Coronary artery (tissue), 2 donors: ENCODE measurements at regions not wholly inside any gene's neighbourhood (a gene's known extent, or its start where the extent isn't known, plus 50 kb on each side); places are given as distances from the start of the nearest gene placed in this dataset.

Experiments used
- DNase-seq: peaks from one replicate; pipeline ENCODE4 v3.0.0-alpha.2; 2017; ENCODE audit warnings: low spot score
- H3K27ac ChIP-seq, 2 donors: fragments of 200-600 bp; sonication (generic); one replicate each; pipeline ENCODE4 v1.5.1; 2016 to 2019
- H3K4me3 ChIP-seq: fragments of 200-600 bp; sonication (generic); 2 replicates; pipeline ENCODE4 v1.5.1; 2016; ENCODE audit warnings: mild to moderate bottlenecking, moderate library complexity
- CTCF ChIP-seq: fragments of 200-600 bp; sonication (generic); IDR thresholded peaks from one replicate; pipeline ENCODE4 v1.5.1; 2019; ENCODE audit warnings: antibody characterized with exemption

GRCh38 chr9:126235336-126236243 lies 91.0 kb upstream of the MVB12B start:
- Histone ChIP-seq H3K27ac (no peak overlapping the region), H3K4me3 (no peak overlapping the region)
- no peak for DNase-seq
- TF ChIP-seq CTCF = no peak

GRCh38 chr9:126236273-126236672 lies 90.4 kb upstream of the MVB12B start:
- TF ChIP-seq CTCF = no peak
- DNase-seq = no peak
- no peak overlapping the region for H3K4me3 ChIP-seq
- no peak overlapping the region for H3K27ac ChIP-seq

- TF ChIP-seq CTCF = no peak
- Histone ChIP-seq H3K4me3 (no peak overlapping the region), H3K27ac (no peak overlapping the region)
- DNase-seq = no peak
Observed at GRCh38 chr9:126238415-126238814, 88.2 kb upstream of the MVB12B start.

- H3K27ac ChIP-seq = no peak overlapping the region
- TF ChIP-seq CTCF = no peak
- no peak for DNase-seq
- no peak overlapping the region for H3K4me3 ChIP-seq
Observed at GRCh38 chr9:126239515-126239914, 87.1 kb upstream of the MVB12B start.

- no peak overlapping the region for H3K4me3 ChIP-seq
- TF ChIP-seq CTCF = no peak
- no peak overlapping the region for H3K27ac ChIP-seq
- no peak for DNase-seq
Observed at GRCh38 chr9:126240835-126241234, 85.8 kb upstream of the MVB12B start.

- no peak for DNase-seq
- TF ChIP-seq CTCF = no peak
- Histone ChIP-seq H3K27ac (no peak overlapping the region), H3K4me3 (no peak overlapping the region)
Observed at GRCh38 chr9:126248680-126249079, 77.9 kb upstream of the MVB12B start.
